ENCODE measurements at regions not wholly inside any gene's neighbourhood (a gene's known extent, or its start where the extent isn't known, plus 50 kb on each side); places are given as distances from the start of the nearest gene placed in this dataset.

DNA sequence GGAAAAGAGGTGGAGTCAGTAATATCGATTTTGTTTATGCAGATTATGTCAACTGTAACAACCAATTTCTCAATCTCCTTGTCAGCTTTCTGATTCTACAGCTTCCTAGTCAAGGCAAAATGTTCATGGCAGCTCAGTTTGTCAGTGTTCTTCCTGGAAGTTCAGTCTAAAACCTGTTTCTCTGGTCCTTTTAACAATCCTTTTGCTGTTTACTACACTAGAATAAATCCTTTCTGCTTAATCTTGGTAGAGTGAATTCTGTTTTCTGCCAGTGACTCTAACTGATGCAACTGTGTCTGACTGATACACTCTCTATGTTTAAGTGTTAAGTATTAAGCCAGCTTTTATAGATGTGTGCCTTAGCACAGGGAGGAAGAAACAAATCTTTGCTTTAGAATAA is 516.9 kb upstream of the KLF12 start:
- Histone ChIP-seq H3K9me3 (ENCODE audit: low read depth, low read length, poor library complexity, severe bottlenecking) (no peaks in the 10 kb centered on the region), H3K27ac (ENCODE audit: low read depth, low read length, poor library complexity, severe bottlenecking) (no peak overlapping the region), H3K27me3 (replicated peaks; ENCODE audit: insufficient read depth, low read depth, low read length, poor library complexity) (no peaks in the 10 kb centered on the region), H3K4me1 (ENCODE audit: insufficient read depth, low read length, poor library complexity, severe bottlenecking) (no peaks in the 10 kb centered on the region), H3K4me3 (ENCODE audit: low read depth, low read length, poor library complexity, severe bottlenecking) (no peak overlapping the region), H3K36me3 (ENCODE audit: insufficient read depth, low read length, poor library complexity, severe bottlenecking) (no peaks in the 10 kb centered on the region)
- ChIA-PET POLR2A (ENCODE audit: low non-redundant PET) (no interaction called here), CTCF (no interaction called here)
- no peak for DNase-seq (ENCODE audit: low spot score)
- no TSS peak for BruUV-seq (replicated peaks)
- intact Hi-C loops (cut with micrococcal nuclease; ENCODE audit: unreplicated experiment), result no loop called here
- TF ChIP-seq EZH2 (IDR thresholded peaks at IDR 0.05; ENCODE audit: borderline replicate concordance, low read depth, low read length, poor library complexity, severe bottlenecking), result no peak
- TF ChIP-seq, protein P1, sequence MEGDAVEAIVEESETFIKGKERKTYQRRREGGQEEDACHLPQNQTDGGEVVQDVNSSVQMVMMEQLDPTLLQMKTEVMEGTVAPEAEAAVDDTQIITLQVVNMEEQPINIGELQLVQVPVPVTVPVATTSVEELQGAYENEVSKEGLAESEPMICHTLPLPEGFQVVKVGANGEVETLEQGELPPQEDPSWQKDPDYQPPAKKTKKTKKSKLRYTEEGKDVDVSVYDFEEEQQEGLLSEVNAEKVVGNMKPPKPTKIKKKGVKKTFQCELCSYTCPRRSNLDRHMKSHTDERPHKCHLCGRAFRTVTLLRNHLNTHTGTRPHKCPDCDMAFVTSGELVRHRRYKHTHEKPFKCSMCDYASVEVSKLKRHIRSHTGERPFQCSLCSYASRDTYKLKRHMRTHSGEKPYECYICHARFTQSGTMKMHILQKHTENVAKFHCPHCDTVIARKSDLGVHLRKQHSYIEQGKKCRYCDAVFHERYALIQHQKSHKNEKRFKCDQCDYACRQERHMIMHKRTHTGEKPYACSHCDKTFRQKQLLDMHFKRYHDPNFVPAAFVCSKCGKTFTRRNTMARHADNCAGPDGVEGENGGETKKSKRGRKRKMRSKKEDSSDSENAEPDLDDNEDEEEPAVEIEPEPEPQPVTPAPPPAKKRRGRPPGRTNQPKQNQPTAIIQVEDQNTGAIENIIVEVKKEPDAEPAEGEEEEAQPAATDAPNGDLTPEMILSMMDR (conservative IDR thresholded peaks at IDR 0.05; ENCODE audit: low read depth, low read length), result no peak

- TF ChIP-seq, protein P1 (conservative IDR thresholded peaks at IDR 0.05; ENCODE audit: low read depth, low read length), result no peak
- TF ChIP-seq EZH2 (IDR thresholded peaks at IDR 0.05; ENCODE audit: borderline replicate concordance, low read depth, low read length, poor library complexity, severe bottlenecking), result no peak
- POLR2A ChIA-PET (ENCODE audit: low non-redundant PET), result no interaction called here
- no peak for DNase-seq (ENCODE audit: low spot score)
- intact Hi-C loops (cut with micrococcal nuclease; ENCODE audit: unreplicated experiment), result no loop called here
- H3K27ac ChIP-seq (ENCODE audit: low read depth, low read length, poor library complexity, severe bottlenecking), result no peak overlapping the region
- H3K9me3 ChIP-seq (ENCODE audit: low read depth, low read length, poor library complexity, severe bottlenecking), result no peaks in the 10 kb centered on the region
- H3K36me3 ChIP-seq (ENCODE audit: insufficient read depth, low read length, poor library complexity, severe bottlenecking), result no peaks in the 10 kb centered on the region
- H3K4me3 ChIP-seq (ENCODE audit: low read depth, low read length, poor library complexity, severe bottlenecking), result no peak overlapping the region
- no peaks in the 10 kb centered on the region for H3K4me1 ChIP-seq (ENCODE audit: insufficient read depth, low read length, poor library complexity, severe bottlenecking)
- CTCF ChIA-PET, result no interaction called here
- no peaks in the 10 kb centered on the region for H3K27me3 ChIP-seq (replicated peaks; ENCODE audit: insufficient read depth, low read depth, low read length, poor library complexity)
- no TSS peak for BruUV-seq (replicated peaks)
Observed at GRCh38 chr13:74647991-74648390, 513.8 kb upstream of the KLF12 start.

DNA sequence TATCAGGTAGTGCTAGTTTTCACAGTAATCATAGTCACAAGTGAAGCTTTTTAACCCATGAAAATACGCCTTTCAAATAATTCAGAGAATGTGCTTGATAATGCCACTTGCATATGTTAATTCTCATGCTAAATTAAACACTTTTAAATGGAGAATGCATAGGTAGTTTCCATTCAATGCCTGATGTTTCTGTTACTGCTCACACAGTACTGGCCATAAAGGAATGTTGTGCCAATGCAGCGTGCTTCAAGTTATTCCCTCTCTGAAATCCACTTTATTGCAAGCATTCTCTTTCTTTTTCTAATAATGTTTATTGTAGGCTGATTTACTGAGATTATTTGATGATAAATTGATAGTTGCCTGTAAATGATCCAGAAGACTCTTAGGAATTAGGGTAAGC is 513.0 kb upstream of the KLF12 start:
- no peak for TF ChIP-seq EZH2 (IDR thresholded peaks at IDR 0.05; ENCODE audit: borderline replicate concordance, low read depth, low read length, poor library complexity, severe bottlenecking)
- TF ChIP-seq, protein P1 (conservative IDR thresholded peaks at IDR 0.05; ENCODE audit: low read depth, low read length), result no peak
- Histone ChIP-seq H3K27ac (ENCODE audit: low read depth, low read length, poor library complexity, severe bottlenecking) (no peak overlapping the region), H3K27me3 (replicated peaks; ENCODE audit: insufficient read depth, low read depth, low read length, poor library complexity) (no peaks in the 10 kb centered on the region), H3K4me3 (ENCODE audit: low read depth, low read length, poor library complexity, severe bottlenecking) (no peak overlapping the region), H3K36me3 (ENCODE audit: insufficient read depth, low read length, poor library complexity, severe bottlenecking) (no peaks in the 10 kb centered on the region), H3K4me1 (ENCODE audit: insufficient read depth, low read length, poor library complexity, severe bottlenecking) (no peaks in the 10 kb centered on the region), H3K9me3 (ENCODE audit: low read depth, low read length, poor library complexity, severe bottlenecking) (no peaks in the 10 kb centered on the region)
- ChIA-PET POLR2A (ENCODE audit: low non-redundant PET) (no interaction called here), CTCF (no interaction called here)
- intact Hi-C loops (cut with micrococcal nuclease; ENCODE audit: unreplicated experiment), result no loop called here
- BruUV-seq (replicated peaks), result no TSS peak
- no peak for DNase-seq (ENCODE audit: low spot score)
